GM19025 (cell line): ENCODE measurements at regions not wholly inside any gene's neighbourhood (a gene's known extent, or its start where the extent isn't known, plus 50 kb on each side); places are given as distances from the start of the nearest gene placed in this dataset.

Source experiments
- ATAC-seq: cut with Tn5 transposase; IDR thresholded peaks from one replicate; pipeline ENCODE4 v1.9.1; 2021; ENCODE audit warnings: mild to moderate bottlenecking, low read depth, moderate library complexity; ENCODE audit not compliant: unreplicated experiment

GRCh38 chr9:79968533-79968932, 396.8 kb downstream of the TLE4 start:
- ATAC-seq: no peak

- ATAC-seq: no peak
These were observed 391.1 kb downstream of the TLE4 start for GRCh38 chr9:79962836-79963235.

DNA sequence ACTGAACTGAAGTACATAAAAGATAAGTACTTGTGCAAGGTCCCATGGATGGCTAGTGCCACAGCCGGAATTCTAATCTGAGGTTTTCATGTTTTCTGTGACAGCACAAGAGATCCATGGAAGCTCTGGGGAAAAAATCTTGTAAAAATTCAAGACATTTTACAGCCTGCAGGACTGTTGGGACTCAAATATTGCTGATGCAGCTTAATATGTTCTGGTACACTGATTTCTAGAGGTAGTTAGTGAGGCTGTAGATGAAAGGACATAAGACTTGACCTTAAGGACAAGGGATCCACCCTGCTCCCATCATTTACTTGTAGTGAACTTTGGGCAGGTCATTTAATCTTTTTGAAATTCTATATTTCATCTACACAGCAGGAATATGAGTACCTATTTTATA, 390.4 kb downstream of the TLE4 start:
- no peak for ATAC-seq

DNA sequence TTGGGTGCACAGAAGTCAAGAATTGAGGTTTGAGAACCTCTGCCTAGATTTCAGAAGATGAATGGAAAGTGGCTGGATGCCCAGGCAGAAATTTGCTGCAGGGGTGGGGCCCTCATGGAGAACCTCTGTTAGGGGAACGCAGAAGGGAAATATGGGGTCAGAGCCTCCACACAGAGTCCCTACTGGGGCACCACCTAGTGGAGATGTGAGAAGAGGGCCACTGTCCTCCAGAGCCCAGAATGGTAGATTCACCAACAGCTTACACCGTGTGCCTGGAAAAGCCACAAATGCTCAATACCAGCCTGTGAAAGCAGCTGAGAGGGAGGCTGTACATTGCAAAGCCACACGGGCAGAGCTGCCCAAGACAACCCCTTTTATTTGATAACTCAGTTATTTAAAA, 383.5 kb downstream of the TLE4 start:
- ATAC-seq: no peak

- ATAC-seq: no peak
These were observed 382.1 kb downstream of the TLE4 start for GRCh38 chr9:79953908-79954307.

- ATAC-seq: no peak
These were observed 380.6 kb downstream of the TLE4 start for GRCh38 chr9:79952401-79952800.

DNA sequence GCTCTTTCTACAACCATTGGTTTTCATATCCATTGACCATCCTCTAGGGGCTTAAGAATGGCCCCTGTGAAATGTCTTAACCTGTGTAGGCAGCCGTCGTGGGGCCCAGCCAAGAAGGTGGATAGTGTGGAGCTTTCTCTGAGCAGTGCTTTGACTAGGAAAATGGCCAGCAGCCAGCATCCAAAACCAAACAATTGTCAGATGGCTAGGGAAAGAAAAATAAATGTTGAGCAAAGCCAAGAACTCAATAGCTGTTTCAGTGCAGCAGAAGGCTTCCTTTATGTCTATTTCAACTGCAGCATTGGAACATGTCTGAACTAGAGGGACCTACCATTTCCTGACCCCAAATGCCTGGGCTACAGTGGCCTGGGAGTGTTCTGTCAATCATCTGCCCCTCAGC, 374.9 kb downstream of the TLE4 start:
- no peak for ATAC-seq

DNA sequence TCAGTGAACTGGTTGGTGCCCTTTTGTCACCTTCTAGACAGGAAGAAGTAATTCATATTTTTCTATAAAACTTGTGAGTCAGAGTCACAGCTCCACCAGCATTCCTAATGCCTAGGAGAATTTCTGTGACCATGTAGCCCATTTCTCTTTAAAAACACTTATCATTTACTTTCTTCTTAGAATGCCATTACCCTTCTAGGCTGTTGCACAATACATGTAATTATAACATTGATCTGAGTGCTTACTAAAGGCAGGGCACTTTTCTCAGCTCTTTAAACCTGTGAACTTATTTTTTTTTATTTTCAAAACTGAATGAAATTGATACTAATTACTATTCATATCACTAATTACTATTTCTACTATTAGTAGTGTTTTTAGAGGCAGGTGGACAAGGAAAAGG, 373.7 kb downstream of the TLE4 start:
- ATAC-seq: no peak

GRCh38 chr9:79945016-79945415, 373.3 kb downstream of the TLE4 start:
- no peak for ATAC-seq

GRCh38 chr9:79940919-79941318, 369.2 kb downstream of the TLE4 start:
- no peak for ATAC-seq

DNA sequence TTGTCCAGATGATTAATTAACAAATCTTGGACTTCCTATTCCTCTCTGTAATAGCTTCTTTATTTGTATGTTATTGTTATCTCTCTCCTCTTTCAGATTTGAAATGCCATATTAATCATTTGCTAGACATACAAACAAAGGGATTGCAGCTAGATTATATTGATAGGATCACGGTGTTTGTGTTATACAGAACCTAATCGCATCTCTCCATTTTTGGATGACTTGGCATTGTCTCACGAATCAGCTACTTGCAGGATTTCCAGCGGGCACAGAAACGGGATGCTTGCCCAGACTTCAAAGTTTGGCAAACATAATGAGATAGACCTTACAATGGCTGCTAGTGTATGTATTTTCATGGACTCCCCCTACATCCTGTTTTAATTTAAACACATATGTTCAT, 368.1 kb downstream of the TLE4 start:
- no peak for ATAC-seq

DNA sequence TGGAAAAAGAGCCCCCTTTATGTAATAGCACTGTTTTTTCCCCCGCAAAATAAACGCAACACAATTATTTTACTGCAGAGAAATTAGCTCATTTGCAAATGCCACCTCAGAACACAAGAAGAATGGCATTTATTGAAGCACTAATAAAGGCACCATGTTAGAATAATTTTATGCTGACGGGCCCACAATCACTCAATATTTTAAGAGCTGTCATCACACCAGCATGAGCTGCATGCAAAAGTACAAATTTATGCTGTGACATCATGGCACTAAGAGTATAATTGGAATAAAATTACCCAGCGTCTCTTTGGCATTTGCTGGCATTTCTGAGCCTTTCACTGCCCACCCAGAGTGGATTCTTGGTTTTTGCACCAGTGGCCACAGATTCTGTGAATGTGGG, 364.6 kb downstream of the TLE4 start:
- no peak for ATAC-seq

DNA sequence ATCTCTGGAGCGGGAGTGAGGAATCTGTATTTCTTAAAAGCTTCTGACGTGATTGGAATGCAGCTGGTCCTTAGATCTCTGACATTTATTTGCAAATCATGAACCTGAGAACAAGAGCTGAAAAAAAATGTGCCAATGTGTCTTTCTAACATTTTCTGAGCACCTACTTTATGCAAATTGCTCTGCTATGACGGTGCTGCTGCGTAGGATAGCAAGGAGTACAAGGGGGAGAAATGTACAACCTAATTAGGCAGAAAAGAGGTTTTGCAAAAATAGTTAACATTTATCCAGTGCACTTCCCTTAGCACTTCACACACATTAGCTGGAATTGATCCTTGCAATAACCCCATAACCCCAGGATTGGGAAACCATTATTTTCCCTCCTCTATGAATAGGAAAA, 357.5 kb downstream of the TLE4 start:
- no peak for ATAC-seq

DNA sequence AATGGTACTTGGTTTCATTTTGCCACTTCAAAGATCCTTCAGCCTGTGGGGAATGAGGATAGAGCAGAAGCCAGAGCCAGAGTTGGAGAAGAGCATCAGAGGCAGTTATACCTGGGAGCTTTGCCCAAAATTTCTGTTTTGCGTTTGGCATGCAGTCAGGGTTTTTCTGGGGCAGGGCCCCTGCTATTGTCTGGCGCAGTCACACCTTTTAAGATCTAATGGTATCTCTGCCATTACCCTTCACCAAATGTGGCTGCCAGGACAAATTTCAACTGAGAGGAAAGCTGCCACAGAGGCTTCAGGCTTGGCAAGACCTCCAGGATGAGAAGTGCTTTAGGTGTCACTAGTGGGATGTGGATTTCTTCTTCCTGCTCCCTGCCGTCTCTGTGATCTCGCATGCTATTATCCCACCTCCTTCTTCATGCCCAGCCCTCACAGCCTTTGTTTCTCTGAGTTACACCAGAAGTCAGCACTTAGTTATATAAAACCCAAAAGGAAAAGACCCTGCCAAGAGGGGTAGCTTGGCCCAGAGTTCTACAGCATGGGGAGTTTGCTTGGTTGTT, 357.0 kb downstream of the TLE4 start:
- ATAC-seq: no peak

DNA sequence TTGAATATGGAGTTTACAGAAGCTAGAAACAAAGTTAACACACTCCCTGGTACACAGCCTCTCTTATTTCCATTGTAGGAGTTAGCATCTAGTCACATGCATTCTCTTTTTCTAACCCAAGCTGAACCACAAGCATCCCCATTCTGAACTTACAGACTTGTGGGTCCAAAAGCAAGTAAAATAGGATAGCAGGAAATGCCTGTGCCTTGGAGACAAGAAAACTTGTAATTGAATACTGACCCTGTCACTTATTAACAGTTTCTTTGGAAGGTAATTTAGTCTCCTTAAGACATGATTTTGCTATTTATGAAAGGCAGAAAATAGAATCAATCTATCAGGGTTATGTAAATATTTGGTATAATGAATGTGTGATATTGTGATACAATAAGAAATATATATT, 353.6 kb downstream of the TLE4 start:
- ATAC-seq: no peak

DNA sequence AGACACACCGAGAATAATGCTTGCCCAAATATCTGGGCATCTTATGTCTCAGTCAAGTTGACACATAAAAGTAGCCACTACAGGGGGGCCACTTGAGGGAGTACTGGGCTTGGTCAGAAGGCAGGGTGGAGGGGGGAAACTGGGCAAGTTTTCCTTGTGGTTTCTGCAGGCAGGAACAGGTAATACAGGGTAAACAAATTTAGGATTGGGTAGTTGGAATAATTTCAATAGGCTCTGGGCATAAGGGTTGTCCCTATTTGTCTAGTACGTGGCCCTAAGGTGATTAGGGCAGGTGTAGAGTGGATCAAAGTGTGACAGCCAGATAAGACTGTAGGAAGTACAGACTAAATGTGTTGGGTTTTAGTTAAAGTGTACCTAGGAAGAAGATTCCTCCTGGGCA, 353.1 kb downstream of the TLE4 start:
- ATAC-seq: no peak

DNA sequence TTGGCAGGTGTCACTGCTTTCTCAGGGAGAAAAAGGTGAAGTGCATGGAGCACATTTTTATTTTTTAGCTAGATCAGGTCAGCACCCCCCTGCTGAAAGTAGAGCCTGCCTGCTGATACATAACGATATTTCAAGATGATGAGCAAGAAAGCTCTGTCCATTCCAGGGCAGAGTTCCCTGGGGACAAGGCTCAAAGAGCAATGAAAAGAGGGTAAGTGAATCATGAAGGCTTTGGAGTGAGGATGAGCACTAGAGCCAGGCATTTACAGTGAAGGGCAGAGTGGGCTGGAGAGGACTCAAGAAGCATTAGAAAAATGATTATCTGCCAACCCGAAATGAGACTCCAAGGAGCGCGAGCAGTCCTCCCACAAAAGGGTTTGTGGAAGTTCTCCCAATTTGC, 345.7 kb downstream of the TLE4 start:
- ATAC-seq: no peak

DNA sequence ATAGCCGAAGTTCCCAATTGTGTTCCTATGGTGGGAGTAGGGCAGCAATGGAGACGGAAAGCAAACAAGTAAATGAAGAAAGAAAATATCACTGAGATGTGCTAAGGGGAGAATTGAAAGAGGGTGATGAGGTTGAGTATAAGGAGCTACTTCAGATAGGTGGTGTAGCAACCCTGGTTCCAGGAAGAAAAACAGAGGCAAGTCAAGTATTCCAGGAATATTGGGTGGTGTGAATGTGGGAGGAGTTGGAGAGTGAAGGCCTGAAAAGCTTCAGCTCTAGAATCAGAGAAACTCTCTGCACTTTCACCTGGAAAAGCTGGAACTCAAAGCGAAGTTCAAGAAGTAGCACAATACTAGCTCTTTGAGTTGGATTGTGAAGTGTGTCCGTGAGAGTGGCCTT, 342.1 kb downstream of the TLE4 start:
- ATAC-seq: no peak

- ATAC-seq: no peak
These were observed 340.7 kb downstream of the TLE4 start for GRCh38 chr9:79912318-79913070.

GRCh38 chr9:79911724-79912123, 340.0 kb downstream of the TLE4 start:
- ATAC-seq: no peak

GRCh38 chr9:79902825-79903600, 331.2 kb downstream of the TLE4 start:
- no peak for ATAC-seq

DNA sequence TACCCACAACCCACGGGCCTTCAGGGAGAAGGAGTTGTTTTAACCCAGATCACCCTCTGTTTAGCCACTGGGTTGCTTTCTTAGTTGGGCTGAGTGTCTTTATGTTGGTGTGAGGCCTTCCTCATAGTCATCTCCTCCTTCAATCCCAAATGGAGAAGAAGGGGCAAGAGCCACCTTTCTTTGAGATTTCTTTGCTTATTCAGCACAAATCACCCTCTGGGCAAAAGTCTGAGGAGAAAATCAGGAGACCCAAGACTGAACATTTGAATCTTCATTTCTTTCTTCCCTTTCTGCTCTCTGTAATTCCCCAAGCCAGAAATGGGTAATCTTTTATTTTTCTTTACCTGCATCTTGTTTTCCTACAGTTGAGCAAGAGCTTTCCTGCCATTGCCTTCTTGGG, 329.0 kb downstream of the TLE4 start:
- no peak for ATAC-seq
